Inflammatory macrophage treated with lipopolysaccharide for 4 hours (primary cell): ENCODE measurements at regions not wholly inside any gene's neighbourhood (a gene's known extent, or its start where the extent isn't known, plus 50 kb on each side); places are given as distances from the start of the nearest gene placed in this dataset.

ENCODE experiments used
- DNase-seq: peaks from one replicate; pipeline ENCODE4 v3.0.0-alpha.2; 2020

DNA sequence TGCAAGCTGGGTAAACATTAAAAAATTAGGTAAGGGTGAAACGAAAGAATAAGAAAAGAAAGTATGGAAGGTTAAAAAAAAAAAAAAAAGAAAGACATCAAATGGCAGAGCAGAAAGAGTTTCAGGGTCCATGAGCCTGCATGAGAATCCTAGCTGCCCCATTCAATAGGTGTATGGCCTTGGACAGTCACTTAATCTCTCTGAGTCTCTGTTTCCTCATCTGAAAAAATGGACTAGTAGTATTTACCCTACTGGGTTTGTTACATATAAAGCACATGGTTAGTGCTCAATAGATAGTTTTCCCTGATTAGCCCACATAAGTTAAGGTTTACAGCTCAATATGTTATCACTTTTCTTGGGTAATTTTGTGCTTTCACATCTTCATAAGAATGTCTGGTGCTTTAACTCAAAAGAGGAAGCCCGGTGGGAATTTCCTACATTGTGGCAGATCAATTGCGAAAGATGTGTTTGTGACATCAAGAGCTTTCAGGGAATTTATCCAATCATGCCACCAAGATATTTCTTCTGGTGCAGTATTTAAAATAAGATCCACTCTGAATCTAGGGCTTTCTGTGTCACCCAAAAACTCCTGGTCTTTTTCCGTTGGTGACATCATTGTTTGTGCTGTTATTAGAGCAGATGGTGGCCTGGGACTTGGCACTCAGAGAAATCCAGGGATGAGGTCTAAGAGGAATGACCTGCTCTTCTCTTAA lies 57.2 kb upstream of the UBE2E1 start:
- DNase-seq: peak; percentile 100

DNA sequence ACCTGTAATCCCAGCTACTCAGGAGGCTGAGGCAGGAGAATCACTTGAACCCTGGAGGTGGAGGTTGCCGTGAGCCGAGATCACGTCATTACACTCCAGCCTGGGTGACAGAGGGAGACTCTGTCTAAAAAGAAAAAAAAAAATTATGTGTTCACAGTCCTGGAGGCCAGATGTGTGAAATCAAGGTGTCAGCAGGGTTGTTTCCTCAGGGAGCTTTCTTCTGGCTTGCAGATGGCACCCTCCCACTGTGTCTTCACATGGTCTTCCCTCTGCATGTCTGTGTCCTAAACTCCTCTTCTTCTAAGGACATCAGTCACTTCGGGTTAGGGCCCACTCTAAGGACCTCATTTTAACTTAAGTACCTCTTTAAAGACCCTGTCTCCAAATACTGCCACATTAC lies 56.1 kb upstream of the UBE2E1 start:
- peak; percentile 49 for DNase-seq

DNA sequence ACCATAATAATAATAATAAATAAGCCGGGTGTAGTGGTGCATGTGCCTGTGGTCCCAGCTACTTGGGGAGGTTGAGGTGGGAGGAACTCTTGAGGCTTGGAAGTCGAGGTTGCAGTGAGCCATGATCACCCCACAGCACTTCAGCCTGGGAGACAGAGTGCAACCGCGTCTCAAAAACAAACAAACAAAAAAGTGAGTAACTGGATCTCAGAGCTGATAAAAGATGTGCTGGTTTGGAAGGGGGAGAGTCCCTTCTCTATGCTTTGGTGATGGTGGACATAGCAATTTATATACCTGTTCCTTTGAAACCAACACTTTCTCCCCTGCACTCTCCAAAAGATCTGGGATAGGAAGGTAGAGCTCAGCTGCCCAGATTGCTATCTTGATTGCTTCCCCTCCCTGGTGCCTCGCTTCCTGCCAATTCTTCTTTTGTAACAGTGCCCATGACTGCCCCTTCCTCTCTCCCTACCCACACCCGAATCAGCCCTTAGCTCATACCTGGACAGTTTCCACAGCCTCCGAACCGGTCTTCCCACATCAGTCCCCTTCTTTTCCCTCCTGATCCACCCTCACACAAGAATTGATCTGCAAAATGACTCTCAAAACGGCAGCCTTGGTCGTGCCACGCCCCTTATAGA lies 55.1 kb upstream of the UBE2E1 start:
- DNase-seq: peak; percentile 35

DNA sequence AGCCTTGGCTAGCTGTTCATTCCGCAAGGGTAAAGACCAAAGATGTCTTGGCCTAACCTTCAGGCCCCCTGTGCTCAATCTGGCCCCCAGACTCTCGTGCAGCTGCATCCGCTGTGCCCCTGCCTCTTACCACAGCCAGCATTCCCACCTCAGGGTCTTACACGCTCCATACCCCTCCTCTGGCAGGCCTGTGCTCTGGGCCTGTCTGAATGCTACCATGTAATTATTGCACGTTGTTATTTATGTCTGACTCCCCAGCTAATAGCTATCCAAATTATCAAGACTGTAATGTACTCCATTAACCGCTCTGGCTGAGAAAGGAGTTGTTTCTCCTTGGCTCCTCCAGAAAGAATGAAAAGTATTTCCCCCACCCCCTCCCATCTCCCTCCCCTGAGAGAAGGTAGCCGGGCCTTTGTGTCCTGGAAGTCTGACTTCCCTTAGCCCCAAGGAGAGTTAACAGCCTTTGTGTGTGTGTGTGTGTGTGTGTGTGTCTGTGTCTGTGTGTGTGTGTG lies 54.5 kb upstream of the UBE2E1 start:
- no peak for DNase-seq

DNA sequence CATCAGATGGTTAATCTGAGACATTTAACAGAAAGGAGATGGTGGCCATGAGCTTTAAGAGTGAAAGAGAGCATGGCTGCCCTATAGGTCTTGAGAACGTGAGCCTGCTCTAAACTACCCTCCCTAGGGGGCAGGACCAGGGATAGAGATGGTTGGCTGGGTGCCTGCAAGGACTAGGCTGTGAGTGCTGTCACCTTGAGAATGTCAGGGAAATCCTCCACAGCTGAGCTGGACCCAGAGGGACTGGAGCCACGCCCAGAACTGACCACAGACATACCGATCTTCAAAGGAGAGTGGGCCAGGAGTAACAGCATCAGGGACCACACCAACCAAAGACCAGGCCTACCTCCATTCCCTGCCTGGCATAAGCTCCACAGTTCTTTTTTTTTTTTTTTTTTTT lies 53.6 kb upstream of the UBE2E1 start:
- no peak for DNase-seq

DNA sequence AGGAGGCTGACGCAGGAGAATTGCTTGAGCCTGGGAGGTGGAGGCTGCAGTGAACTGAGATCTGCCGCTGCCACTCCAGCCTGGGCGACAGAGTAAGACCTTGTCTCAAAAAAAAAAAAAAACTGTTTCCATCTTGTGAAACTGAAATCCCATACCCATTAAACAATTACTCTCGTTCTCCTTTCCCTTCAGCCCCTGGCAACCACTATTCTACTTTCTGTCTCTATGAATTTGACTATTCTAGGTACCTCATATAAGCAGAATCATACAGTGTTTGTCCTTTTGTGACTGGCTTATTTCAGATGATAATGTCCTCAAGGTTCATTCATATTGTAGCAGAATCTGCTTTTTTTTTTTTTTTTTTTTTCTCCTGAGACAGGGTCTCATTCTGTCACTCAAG lies 51.5 kb upstream of the UBE2E1 start:
- DNase-seq: no peak
